Osteocyte (in vitro differentiated cells): ENCODE measurements at regions not wholly inside any gene's neighbourhood (a gene's known extent, or its start where the extent isn't known, plus 50 kb on each side); places are given as distances from the start of the nearest gene placed in this dataset.

Source experiments
- DNase-seq: peaks from one replicate; pipeline ENCODE4 v3.0.0; 2021; ENCODE audit warnings: mixed read lengths; ENCODE audit not compliant: unreplicated experiment; ENCODE audit errors: extremely low spot score
- H3K27ac Mint-ChIP-seq: one replicate; pipeline ENCODE4 v1.8.0; 2021; ENCODE audit warnings: mild to moderate bottlenecking, mixed read lengths; ENCODE audit not compliant: unreplicated experiment
- H3K27me3 Mint-ChIP-seq: one replicate; pipeline ENCODE4 v1.8.0; 2021; ENCODE audit warnings: mixed read lengths; ENCODE audit not compliant: unreplicated experiment
- H3K36me3 Mint-ChIP-seq: one replicate; pipeline ENCODE4 v1.8.0; 2021; ENCODE audit warnings: mixed read lengths; ENCODE audit not compliant: unreplicated experiment
- H3K4me1 Mint-ChIP-seq: one replicate; pipeline ENCODE4 v1.8.0; 2021; ENCODE audit warnings: mixed read lengths; ENCODE audit not compliant: unreplicated experiment
- H3K4me3 Mint-ChIP-seq: one replicate; pipeline ENCODE4 v1.8.0; 2021; ENCODE audit warnings: mild to moderate bottlenecking, moderate library complexity, mixed read lengths; ENCODE audit not compliant: unreplicated experiment
- H3K9me3 Mint-ChIP-seq: one replicate; pipeline ENCODE4 v1.8.0; 2021; ENCODE audit warnings: mixed read lengths; ENCODE audit not compliant: unreplicated experiment
- TF ChIP-seq, protein P1 (sequence below): fragments of 200-600 bp; sonication (generic); IDR thresholded peaks from 2 replicates; pipeline ENCODE4 v1.5.0; 2021; ENCODE audit warnings: antibody characterized with exemption, mild to moderate bottlenecking, moderate library complexity

DNA sequence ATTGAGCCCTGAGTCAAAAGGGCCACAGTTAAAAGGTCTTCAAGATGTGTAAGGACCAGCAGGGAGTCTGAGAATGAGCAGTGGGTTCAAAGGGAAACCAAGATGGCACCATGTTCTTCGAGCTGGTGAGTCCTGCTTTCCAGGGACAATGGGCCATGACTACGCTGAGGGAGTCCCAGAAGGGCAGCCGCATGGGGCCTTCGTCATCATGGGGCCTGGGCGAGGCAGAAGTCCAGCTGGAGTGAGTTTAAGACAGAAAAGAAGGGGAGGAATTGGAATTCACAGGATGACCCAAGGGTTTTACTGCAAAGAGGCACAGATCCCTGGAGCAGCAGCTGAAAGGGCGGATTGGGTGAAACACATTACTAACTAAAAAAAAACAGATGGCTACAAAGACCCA, 340.8 kb upstream of the MYT1L start:
- H3K4me1 Mint-ChIP-seq, result no peaks in the 10 kb centered on the region
- H3K27ac Mint-ChIP-seq, result no peak overlapping the region
- no peak overlapping the region for H3K4me3 Mint-ChIP-seq
- no peaks in the 10 kb centered on the region for H3K27me3 Mint-ChIP-seq
- peaks cover 39% of the 10 kb centered on the region for H3K9me3 Mint-ChIP-seq
- TF ChIP-seq, protein P1, sequence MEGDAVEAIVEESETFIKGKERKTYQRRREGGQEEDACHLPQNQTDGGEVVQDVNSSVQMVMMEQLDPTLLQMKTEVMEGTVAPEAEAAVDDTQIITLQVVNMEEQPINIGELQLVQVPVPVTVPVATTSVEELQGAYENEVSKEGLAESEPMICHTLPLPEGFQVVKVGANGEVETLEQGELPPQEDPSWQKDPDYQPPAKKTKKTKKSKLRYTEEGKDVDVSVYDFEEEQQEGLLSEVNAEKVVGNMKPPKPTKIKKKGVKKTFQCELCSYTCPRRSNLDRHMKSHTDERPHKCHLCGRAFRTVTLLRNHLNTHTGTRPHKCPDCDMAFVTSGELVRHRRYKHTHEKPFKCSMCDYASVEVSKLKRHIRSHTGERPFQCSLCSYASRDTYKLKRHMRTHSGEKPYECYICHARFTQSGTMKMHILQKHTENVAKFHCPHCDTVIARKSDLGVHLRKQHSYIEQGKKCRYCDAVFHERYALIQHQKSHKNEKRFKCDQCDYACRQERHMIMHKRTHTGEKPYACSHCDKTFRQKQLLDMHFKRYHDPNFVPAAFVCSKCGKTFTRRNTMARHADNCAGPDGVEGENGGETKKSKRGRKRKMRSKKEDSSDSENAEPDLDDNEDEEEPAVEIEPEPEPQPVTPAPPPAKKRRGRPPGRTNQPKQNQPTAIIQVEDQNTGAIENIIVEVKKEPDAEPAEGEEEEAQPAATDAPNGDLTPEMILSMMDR, result no peak
- no peak for DNase-seq
- no peaks in the 10 kb centered on the region for H3K36me3 Mint-ChIP-seq

DNA sequence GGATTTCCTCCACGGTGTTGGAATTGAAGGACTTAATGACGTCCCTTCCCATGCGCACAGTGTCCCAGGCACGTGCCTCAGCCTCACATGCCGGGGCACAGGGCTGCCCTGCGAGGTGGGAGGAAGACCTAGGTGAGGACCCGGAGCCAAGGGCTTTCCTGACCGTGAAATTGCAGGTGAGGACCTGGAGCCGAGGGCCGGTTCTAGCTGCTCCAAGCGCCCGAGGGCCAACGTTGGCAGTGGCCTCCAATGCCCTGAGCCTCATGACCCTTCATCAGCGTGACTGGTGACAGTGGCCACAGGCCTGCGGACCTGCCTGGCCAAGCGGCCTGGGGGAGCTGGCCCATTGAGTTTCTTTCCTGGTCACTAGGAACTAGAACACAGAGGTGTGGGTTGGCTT, 338.2 kb upstream of the MYT1L start:
- Mint-ChIP-seq H3K36me3 (no peaks in the 10 kb centered on the region), H3K27me3 (no peaks in the 10 kb centered on the region), H3K27ac (no peak overlapping the region), H3K4me1 (no peaks in the 10 kb centered on the region), H3K4me3 (no peak overlapping the region), H3K9me3 (peaks cover 27% of the 10 kb centered on the region)
- no peak for DNase-seq
- TF ChIP-seq, protein P1, result no peak

DNA sequence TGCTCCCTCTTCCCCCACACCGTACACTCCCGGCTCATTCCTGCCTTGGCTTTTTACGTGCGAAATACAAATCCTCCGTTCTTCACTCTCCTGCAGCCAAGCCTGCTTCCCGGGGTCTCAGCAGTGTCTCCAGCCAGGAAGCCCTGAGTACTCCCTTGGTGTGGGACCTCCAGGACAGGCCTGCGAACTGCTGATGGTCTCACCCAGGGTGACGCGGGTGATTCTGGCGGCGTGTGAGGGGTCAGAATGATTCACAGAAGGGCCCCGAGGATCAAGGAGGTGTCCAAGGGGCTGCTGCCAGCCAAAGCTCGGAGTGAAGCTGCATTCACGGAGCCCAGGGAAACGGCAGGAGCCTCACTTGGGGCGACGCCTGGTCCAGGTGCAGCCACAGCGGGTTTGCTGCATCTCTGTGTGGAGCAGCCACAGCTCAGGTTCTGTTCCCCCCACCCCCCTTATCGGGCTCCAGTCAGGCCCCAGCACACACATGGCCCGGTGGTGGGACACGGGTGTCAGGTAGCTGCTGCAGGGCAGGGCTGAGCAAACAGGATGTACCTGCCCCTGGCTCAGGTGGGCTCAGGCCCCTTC, 337.7 kb upstream of the MYT1L start:
- H3K36me3 Mint-ChIP-seq, result no peaks in the 10 kb centered on the region
- TF ChIP-seq, protein P1, result no peak
- H3K27me3 Mint-ChIP-seq, result no peaks in the 10 kb centered on the region
- H3K9me3 Mint-ChIP-seq, result peaks cover 27% of the 10 kb centered on the region
- H3K4me1 Mint-ChIP-seq, result no peaks in the 10 kb centered on the region
- H3K4me3 Mint-ChIP-seq, result no peak overlapping the region
- no peak for DNase-seq
- H3K27ac Mint-ChIP-seq, result no peak overlapping the region

DNA sequence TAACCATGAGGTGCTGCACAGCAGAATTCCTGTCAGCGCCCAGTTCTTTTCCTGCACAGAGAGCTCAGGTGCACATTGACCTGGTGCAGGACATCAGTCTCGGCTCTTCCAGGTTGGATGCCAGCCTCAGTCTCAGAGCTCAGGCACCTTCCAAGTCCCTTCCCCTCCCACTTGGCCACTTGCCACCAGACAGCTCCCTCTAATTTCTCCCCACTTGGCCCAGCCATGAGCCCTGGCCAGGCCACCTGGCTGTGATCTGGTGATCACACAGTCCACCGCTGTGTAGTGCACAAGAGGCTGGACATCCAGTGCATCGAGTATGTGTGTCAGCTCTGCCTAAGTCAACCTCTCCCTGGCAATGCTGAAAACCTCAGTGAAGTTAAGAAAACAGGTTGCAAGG, 336.6 kb upstream of the MYT1L start:
- TF ChIP-seq, protein P1, result no peak
- H3K9me3 Mint-ChIP-seq, result peaks cover 17% of the 10 kb centered on the region
- H3K27ac Mint-ChIP-seq, result no peak overlapping the region
- no peaks in the 10 kb centered on the region for H3K27me3 Mint-ChIP-seq
- DNase-seq, result no peak
- H3K36me3 Mint-ChIP-seq, result no peaks in the 10 kb centered on the region
- no peaks in the 10 kb centered on the region for H3K4me1 Mint-ChIP-seq
- H3K4me3 Mint-ChIP-seq, result no peak overlapping the region

DNA sequence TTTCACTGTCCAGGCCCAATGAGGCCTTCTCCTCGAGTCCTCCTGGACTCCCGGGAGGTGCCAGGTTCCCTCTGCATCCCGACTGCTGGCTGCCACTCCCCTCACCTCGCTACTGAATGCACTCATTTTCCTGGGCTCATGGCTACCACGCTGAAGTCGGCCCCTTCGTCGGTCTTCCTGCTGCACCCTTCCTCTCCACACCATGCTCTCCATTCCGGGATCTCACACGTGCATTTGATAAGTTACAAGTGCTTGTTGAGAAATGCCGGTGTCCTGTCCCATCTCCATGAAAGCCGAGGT, 334.7 kb upstream of the MYT1L start:
- DNase-seq, result no peak
- Mint-ChIP-seq H3K36me3 (no peaks in the 10 kb centered on the region), H3K9me3 (peaks cover 7% of the 10 kb centered on the region), H3K4me1 (no peaks in the 10 kb centered on the region), H3K27ac (no peak overlapping the region), H3K27me3 (no peaks in the 10 kb centered on the region), H3K4me3 (no peak overlapping the region)
- TF ChIP-seq, protein P1, result no peak
